OCI-LY7 (cell line): ENCODE measurements at regions not wholly inside any gene's neighbourhood (a gene's known extent, or its start where the extent isn't known, plus 50 kb on each side); places are given as distances from the start of the nearest gene placed in this dataset.

Experiments used
- CTCF ChIP-seq: fragments of 200-600 bp; sonication (generic); conservative IDR thresholded peaks from 2 replicates; pipeline ENCODE4 v1.5.1; 2014; ENCODE audit warnings: mild to moderate bottlenecking, antibody characterized with exemption, low read length, moderate library complexity, mixed read lengths
- EZH2phosphoT487 ChIP-seq: fragments of 200-600 bp; sonication (generic); IDR thresholded peaks from 2 replicates; pipeline ENCODE4 v1.6.1; 2018; ENCODE audit warnings: low read depth, borderline replicate concordance, mild to moderate bottlenecking, mixed run types, antibody characterized with exemption, low read length, moderate library complexity, mixed read lengths

GRCh38 chr10:91694170-91694794 lies 61.4 kb upstream of the PPP1R3C start:
- TF ChIP-seq CTCF (peak; percentile 81), EZH2phosphoT487 (no peak)
